HepG2 (cell line): ENCODE measurements at regions not wholly inside any gene's neighbourhood (a gene's known extent, or its start where the extent isn't known, plus 50 kb on each side); places are given as distances from the start of the nearest gene placed in this dataset.

Experiments
- CSRNP2 ChIP-seq: sonication (generic); formaldehyde crosslinking; conservative IDR thresholded peaks from 2 replicates; pipeline ENCODE4 v1.8.0; 2022; ENCODE audit warnings: low read depth, missing genetic modification reagents
- CTCF ChIP-seq: sonication (generic); formaldehyde crosslinking; IDR thresholded peaks from 2 replicates; pipeline ENCODE4 v1.5.0; 2020; ENCODE audit warnings: mild to moderate bottlenecking, missing genetic modification reagents, moderate library complexity
- GTF2F1 ChIP-seq: fragments of 150-350 bp; IDR thresholded peaks from 2 replicates; pipeline ENCODE4 v1.6.1; 2014; ENCODE audit warnings: low read length
- HDAC2 ChIP-seq: sonication (generic); formaldehyde crosslinking; IDR thresholded peaks from 2 replicates; pipeline ENCODE4 v1.4.0; 2020; ENCODE audit warnings: missing genetic modification reagents
- HNRNPUL1 ChIP-seq: fragments of 200-400 bp; formaldehyde crosslinking; IDR thresholded peaks from 2 replicates; pipeline ENCODE4 v1.6.1; 2017; ENCODE audit warnings: low read depth, mild to moderate bottlenecking, low read length, moderate library complexity
- ISL2 ChIP-seq: sonication (generic); formaldehyde crosslinking; IDR thresholded peaks from 2 replicates; pipeline ENCODE4 v1.5.0; 2020; ENCODE audit warnings: missing genetic modification reagents
- JUND ChIP-seq: sonication (generic); formaldehyde crosslinking; IDR thresholded peaks from 2 replicates; pipeline ENCODE4 v1.8.0; 2022; ENCODE audit warnings: mild to moderate bottlenecking, missing genetic modification reagents
- MAFK ChIP-seq, 2 experiments: IDR thresholded peaks in 1 of 2; conservative IDR thresholded peaks in 1 of 2; 2 replicates each; pipeline ENCODE4 v1.6.1; 2011; ENCODE audit warnings: improper control_type of control experiment in 2 of 2, low read length in 2 of 2
- ZFP90 ChIP-seq: sonication (generic); formaldehyde crosslinking; IDR thresholded peaks from 2 replicates; pipeline ENCODE4 v1.8.0; 2022; ENCODE audit warnings: missing genetic modification reagents, mild to moderate bottlenecking, inconsistent platforms, borderline replicate concordance
- ZNF670 ChIP-seq: sonication (generic); formaldehyde crosslinking; IDR thresholded peaks from 2 replicates; pipeline ENCODE4 v1.8.0; 2022; ENCODE audit warnings: mild to moderate bottlenecking, missing genetic modification reagents, borderline replicate concordance

- TF ChIP-seq CTCF (CRISPR knock-in tag) (no peak), MAFK (conservative IDR thresholded peaks at IDR 0.05 in 1 of 2, IDR thresholded peaks at IDR 0.05 in 1 of 2; ENCODE audit: low read length in 2 of 2) (no peak), ZNF670 (CRISPR knock-in tag) (no peak), HDAC2 (CRISPR knock-in tag) (no peak), ISL2 (CRISPR knock-in tag) (no peak), CSRNP2 (CRISPR knock-in tag) (no peak), HNRNPUL1 (no peak), GTF2F1 (no peak), JUND (CRISPR knock-in tag) (no peak), ZFP90 (CRISPR knock-in tag) (no peak)
Measured at GRCh38 chr12:92032101-92032500, 113.5 kb downstream of the BTG1 start.
